Coronary artery (tissue), 2 donors: ENCODE measurements at regions not wholly inside any gene's neighbourhood (a gene's known extent, or its start where the extent isn't known, plus 50 kb on each side); places are given as distances from the start of the nearest gene placed in this dataset.

Experiments used
- DNase-seq: peaks from one replicate; pipeline ENCODE4 v3.0.0-alpha.2; 2017; ENCODE audit warnings: low spot score
- H3K27ac ChIP-seq, 2 donors: fragments of 200-600 bp; sonication (generic); one replicate each; pipeline ENCODE4 v1.5.1; 2016 to 2019
- H3K4me3 ChIP-seq: fragments of 200-600 bp; sonication (generic); 2 replicates; pipeline ENCODE4 v1.5.1; 2016; ENCODE audit warnings: mild to moderate bottlenecking, moderate library complexity
- TF ChIP-seq, protein P1 (sequence below): fragments of 200-600 bp; sonication (generic); IDR thresholded peaks from one replicate; pipeline ENCODE4 v1.5.1; 2019; ENCODE audit warnings: antibody characterized with exemption

DNA sequence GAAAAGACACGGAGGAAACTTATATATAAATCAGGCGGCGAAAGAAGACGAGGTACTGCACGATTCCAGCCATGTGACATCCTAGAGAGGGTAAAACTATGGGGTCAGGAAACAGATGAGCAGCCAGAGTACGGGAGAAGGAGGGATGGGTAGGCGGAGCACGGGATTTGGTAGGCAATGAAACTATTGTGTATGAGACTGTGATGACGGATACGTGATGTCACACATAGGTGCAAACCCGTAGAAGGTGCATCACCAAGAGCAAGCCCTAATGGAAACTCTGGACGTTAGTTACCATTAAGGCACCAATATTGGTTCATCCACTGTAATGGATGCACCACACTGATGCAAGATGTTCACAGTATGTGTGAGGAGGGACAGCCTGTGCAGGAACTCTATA lies 93.8 kb upstream of the MGMT start:
- TF ChIP-seq, protein P1, sequence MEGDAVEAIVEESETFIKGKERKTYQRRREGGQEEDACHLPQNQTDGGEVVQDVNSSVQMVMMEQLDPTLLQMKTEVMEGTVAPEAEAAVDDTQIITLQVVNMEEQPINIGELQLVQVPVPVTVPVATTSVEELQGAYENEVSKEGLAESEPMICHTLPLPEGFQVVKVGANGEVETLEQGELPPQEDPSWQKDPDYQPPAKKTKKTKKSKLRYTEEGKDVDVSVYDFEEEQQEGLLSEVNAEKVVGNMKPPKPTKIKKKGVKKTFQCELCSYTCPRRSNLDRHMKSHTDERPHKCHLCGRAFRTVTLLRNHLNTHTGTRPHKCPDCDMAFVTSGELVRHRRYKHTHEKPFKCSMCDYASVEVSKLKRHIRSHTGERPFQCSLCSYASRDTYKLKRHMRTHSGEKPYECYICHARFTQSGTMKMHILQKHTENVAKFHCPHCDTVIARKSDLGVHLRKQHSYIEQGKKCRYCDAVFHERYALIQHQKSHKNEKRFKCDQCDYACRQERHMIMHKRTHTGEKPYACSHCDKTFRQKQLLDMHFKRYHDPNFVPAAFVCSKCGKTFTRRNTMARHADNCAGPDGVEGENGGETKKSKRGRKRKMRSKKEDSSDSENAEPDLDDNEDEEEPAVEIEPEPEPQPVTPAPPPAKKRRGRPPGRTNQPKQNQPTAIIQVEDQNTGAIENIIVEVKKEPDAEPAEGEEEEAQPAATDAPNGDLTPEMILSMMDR, result no peak
- no peak for DNase-seq
- Histone ChIP-seq H3K27ac (no peak overlapping the region), H3K4me3 (no peak overlapping the region)

DNA sequence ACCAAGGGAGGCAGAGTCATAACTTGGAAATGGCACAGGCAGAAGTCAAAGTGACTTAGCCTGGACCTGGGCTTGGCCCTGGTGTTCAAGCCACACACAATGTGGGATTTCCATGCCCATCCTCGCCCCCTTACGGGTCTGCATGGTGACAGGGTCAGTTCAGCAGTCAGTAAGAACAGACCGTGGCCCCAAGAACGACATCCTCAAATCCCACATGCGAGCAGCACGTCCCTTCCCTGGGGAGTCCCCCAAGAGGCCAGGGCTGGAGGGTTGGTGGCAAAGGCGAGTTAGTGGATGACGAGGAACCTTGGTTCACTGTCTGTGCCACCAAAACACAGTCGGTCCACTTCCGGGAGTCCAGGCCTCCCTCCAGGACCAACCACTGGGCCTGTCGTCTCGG lies 93.3 kb upstream of the MGMT start:
- no peak overlapping the region for H3K4me3 ChIP-seq
- DNase-seq, result peak; percentile 52
- no peak overlapping the region for H3K27ac ChIP-seq
- TF ChIP-seq, protein P1, result no peak

DNA sequence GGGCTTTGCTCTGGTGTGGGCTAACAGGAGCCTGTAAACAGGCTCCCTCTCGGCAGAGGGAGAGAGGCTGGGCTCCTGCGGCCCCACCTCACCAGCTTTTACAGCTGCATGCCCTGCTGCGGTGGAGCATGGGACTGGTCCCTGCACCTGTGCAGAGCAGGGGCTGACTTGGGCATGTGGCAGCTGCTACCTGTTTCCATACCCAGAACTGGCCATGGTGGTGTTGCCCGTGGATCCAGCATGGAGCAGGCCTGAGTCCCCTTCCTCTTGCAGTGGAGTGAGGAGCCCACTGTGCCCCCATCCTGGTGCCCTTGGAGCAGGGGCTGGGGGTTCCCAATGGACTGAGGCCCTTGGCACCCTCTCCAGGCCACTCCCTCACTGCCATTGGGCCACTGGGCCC lies 91.9 kb upstream of the MGMT start:
- Histone ChIP-seq H3K27ac (no peak overlapping the region), H3K4me3 (no peak overlapping the region)
- TF ChIP-seq, protein P1, result no peak
- no peak for DNase-seq

DNA sequence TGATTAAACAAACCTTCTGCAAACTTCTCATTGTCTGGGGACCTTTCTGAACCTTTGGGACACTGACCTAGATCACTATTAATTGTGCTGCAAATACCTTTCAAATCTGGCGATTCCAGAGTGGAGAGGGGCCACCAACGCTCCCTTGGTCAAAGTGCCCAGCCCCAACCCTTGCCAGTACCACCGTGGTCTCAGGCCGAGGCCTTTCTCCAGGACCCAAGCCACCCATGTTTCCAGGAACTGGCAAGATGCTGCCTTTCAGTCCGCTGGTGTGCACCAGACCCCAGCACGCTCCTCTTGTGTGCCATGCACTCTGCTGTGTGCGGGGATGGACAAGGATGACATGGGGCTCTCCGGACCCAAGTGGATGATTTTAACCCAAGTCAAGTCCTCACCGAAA lies 91.1 kb upstream of the MGMT start:
- DNase-seq, result no peak
- H3K4me3 ChIP-seq, result no peak overlapping the region
- no peak overlapping the region for H3K27ac ChIP-seq
- TF ChIP-seq, protein P1, result no peak

DNA sequence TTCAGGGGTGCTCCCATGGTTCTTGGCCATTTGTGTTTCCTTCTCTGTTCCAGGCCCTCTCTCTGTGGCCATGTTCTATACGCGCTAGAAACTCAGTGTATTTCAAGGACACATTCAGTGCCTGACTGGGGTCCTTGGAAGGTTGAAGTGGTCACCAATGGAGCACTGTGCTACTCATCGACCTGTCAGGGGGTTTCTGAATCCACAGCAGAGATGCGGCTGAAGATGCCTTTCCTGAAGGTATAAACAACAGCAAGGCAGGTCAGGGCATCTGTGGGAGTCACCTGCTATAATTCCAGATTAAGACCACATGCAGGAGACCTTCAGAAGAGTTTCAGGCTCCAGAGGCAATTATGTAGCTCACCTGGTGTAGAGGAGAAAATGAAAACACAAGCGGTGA lies 86.8 kb upstream of the MGMT start:
- no peak overlapping the region for H3K27ac ChIP-seq
- no peak for DNase-seq
- TF ChIP-seq, protein P1, result no peak
- no peak overlapping the region for H3K4me3 ChIP-seq

DNA sequence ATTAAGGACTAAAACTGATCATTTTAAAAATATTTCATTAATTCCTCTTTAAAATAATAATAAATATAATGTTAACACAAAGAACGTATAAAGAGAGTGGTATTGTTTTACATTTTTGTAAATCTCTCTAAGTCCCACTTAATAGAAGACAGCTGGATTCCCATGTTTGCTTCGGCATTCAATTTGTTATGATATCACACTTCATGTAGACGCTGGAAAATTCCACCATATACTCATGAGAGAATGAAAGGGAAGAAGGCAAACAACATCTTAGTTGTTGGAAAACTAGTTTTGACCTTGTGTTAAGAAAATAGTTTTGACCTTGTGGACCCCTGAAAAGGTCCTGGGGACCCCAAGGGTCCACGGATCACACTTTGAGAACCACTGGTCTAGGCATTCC lies 85.3 kb upstream of the MGMT start:
- TF ChIP-seq, protein P1, result no peak
- H3K27ac ChIP-seq, result no peak overlapping the region
- no peak for DNase-seq
- no peak overlapping the region for H3K4me3 ChIP-seq

DNA sequence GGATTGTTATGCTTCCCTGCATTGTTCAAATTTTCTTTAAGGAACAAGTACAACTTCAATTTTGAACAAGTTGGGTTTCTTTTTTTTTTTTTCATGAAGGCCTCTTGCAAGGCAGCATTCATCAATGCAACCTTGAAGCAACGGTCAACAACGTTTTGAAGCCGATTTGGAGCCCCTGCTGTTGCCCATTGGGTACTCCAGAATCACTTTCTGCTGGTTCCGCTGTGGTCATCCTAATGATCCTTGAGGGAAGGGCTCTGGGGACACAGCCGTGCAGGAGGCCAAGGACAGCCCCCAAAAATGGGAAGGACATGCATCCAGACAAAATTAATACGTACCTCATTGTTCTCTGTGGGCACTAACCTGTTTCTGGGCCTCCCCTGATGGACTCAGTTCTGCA lies 84.6 kb upstream of the MGMT start:
- DNase-seq, result no peak
- Histone ChIP-seq H3K27ac (no peak overlapping the region), H3K4me3 (no peak overlapping the region)
- TF ChIP-seq, protein P1, result no peak
